HepG2 (cell line): ENCODE measurements at regions not wholly inside any gene's neighbourhood (a gene's known extent, or its start where the extent isn't known, plus 50 kb on each side); places are given as distances from the start of the nearest gene placed in this dataset.

ENCODE experiments used
- ATAC-seq: fragments of 200-7000 bp; cut with Tn5 transposase; 3 replicates; pipeline ENCODE4 v1.9.1; 2020; ENCODE audit warnings: mild to moderate bottlenecking, moderate library complexity
- BruUV-seq: library from RNA; stranded (reverse); fragments of 400-500 nt; replicated peaks from 2 replicates; lab custom pipeline; 2021; lab: Mats Ljungman, UMichigan
- CTCF ChIA-PET: fragments of 300-600 bp; formaldehyde crosslinking; extraction: SDS; loops from one replicate; lab custom pipeline; 2021; ENCODE audit warnings: low total read pairs, inconsistent platforms, low intra/inter-chr PET ratio; lab: Yijun Ruan, JAX
- POLR2A ChIA-PET: fragments of 350-600 bp; sonication (Branson Sonifier 250); formaldehyde crosslinking; loops from one replicate; lab custom pipeline; 2020; ENCODE audit warnings: antibody characterized with exemption, inconsistent platforms; lab: Yijun Ruan, JAX
- DNase-seq: peaks from one replicate; pipeline ENCODE4 v3.0.0-alpha.2; 2015; ENCODE audit warnings: low spot score
- FAIRE-seq: peaks from 3 replicates; lab custom pipeline; 2011; peaks lifted over from hg19 to GRCh38; lab: Jason Lieb, UNC
- H2AFZ ChIP-seq: one replicate; pipeline ENCODE4 v1.6.1; 2011; ENCODE audit warnings: low read length, inconsistent platforms
- H3K27ac ChIP-seq: fragments of 300-600 bp; 3 replicates; pipeline ENCODE4 v1.8.0; 2011; ENCODE audit warnings: mixed run types, mild to moderate bottlenecking, mixed read lengths, low read length, inconsistent platforms; ENCODE audit not compliant: insufficient read depth; ENCODE audit errors: extremely low read length
- H3K27me3 ChIP-seq, 2 experiments: fragments of 200-600 bp in 1 of 2; 2 replicates in 1 of 2; 3 replicates in 1 of 2; pipeline versions ENCODE4 v1.6.0 to v1.8.0; 2011; ENCODE audit warnings: low read length in 2 of 2, mild to moderate bottlenecking in 2 of 2, moderate library complexity in 2 of 2, inconsistent platforms in 1 of 2; ENCODE audit not compliant: insufficient read depth in 2 of 2, control insufficient read depth in 1 of 2
- H3K36me3 ChIP-seq, 2 experiments: fragments of 200-600 bp in 1 of 2; replicated peaks in 1 of 2; 2 replicates in 1 of 2; 3 replicates in 1 of 2; pipeline versions ENCODE4 v1.5.1 to v1.8.0; 2011; ENCODE audit warnings: low read length in 2 of 2, inconsistent platforms in 1 of 2; ENCODE audit not compliant: insufficient read depth in 2 of 2, control insufficient read depth in 1 of 2
- H3K4me1 ChIP-seq: 2 replicates; pipeline ENCODE4 v1.5.1; 2012; ENCODE audit warnings: low read length, inconsistent platforms; ENCODE audit not compliant: insufficient read depth
- H3K4me2 ChIP-seq: 2 replicates; pipeline ENCODE4 v1.6.0; 2011; ENCODE audit warnings: low read depth, low read length, inconsistent platforms
- H3K4me3 ChIP-seq, 3 experiments: fragments of 200-600 bp in 1 of 3; sonication (generic), shearing (Covaris generic) in 1 of 3; replicated peaks in 1 of 3; 2 replicates each; pipeline ENCODE4 v1.5.1; 2011 to 2016; ENCODE audit warnings: low read length in 3 of 3, inconsistent platforms in 2 of 3, low read depth in 2 of 3, mild to moderate bottlenecking in 2 of 3, control low read depth in 1 of 3, mixed read lengths in 1 of 3; ENCODE audit not compliant: insufficient read depth in 1 of 3
- H3K79me2 ChIP-seq: one replicate; pipeline ENCODE4 v1.6.1; 2011; ENCODE audit warnings: low read length, inconsistent platforms; ENCODE audit not compliant: insufficient read depth
- H3K9ac ChIP-seq: 2 replicates; pipeline ENCODE4 v1.6.0; 2011; ENCODE audit warnings: mild to moderate bottlenecking, low read depth, low read length, inconsistent platforms; ENCODE audit not compliant: insufficient read depth
- H3K9me3 ChIP-seq: 2 replicates; pipeline ENCODE4 v1.5.1; 2012; ENCODE audit warnings: mild to moderate bottlenecking, low read length
- H4K20me1 ChIP-seq: 2 replicates; pipeline ENCODE4 v1.6.0; 2011; ENCODE audit warnings: inconsistent platforms, mild to moderate bottlenecking, low read length, moderate library complexity; ENCODE audit not compliant: insufficient read depth
- ARNTL ChIP-seq: sonication (generic); formaldehyde crosslinking; IDR thresholded peaks from 2 replicates; pipeline ENCODE4 v1.4.0; 2020; ENCODE audit warnings: mild to moderate bottlenecking, missing genetic modification reagents
- MAFK ChIP-seq, 2 experiments: IDR thresholded peaks in 1 of 2; conservative IDR thresholded peaks in 1 of 2; 2 replicates each; pipeline ENCODE4 v1.6.1; 2011; ENCODE audit warnings: improper control_type of control experiment in 2 of 2, low read length in 2 of 2
- WGBS: methylation state at CpG from one replicate; pipeline ENCODE4 v1.1.6; 2017; ENCODE audit warnings: low lambda C conversion rate; 5-methylcytosine and 5-hydroxymethylcytosine counted together
- in situ Hi-C: cut with HindIII; loops from 2 replicates; pipeline ENCODE4 v1.10.0; 2017; ENCODE audit warnings: low pct_unique_long_range_greater_than_20kb; ENCODE audit not compliant: extremely low pct_ligation_motif_present
- intact Hi-C: fragments of 100-400 bp; cut with micrococcal nuclease; formaldehyde crosslinking; loops from one replicate; pipeline ENCODE4 v1.10.0; 2022; ENCODE audit not compliant: unreplicated experiment

DNA sequence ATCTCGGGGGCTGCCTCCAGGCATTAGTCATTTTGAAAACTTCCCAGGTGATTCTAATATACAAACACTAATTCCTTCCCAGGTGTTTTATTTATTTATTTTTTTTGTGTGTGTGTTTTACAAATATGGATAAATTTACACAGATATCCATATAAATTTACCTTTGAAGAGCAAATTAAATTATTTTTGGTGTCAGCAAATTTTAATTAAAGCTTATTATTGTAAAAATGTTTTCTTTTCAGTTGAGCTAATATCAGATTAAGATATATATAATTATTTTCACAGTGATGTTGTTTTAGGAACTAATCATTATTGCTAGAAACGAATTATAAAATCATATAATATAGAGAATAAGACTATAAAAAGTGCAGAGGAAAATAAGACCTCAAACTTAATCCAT lies 62.0 kb upstream of the FREM3 start:
- no peaks in the 10 kb centered on the region for H3K79me2 ChIP-seq
- no TSS peak for BruUV-seq
- FAIRE-seq, result no peak
- no peak for ATAC-seq
- no peak overlapping the region for H2AFZ ChIP-seq
- H3K4me3 ChIP-seq, result no peak overlapping the region
- H3K9ac ChIP-seq, result no peak overlapping the region
- no peaks in the 10 kb centered on the region for H3K9me3 ChIP-seq
- no peak for TF ChIP-seq ARNTL (CRISPR knock-in tag)
- TF ChIP-seq MAFK (conservative IDR thresholded peaks at IDR 0.05 in 1 of 2, IDR thresholded peaks at IDR 0.05 in 1 of 2; ENCODE audit: low read length in 2 of 2), result peak in 1 of 2 experiments; percentile 63; a peak in 2 of 4 replicates
- ChIA-PET POLR2A (no interaction called here), CTCF (no interaction called here)
- intact Hi-C loops (no loop called here), in situ Hi-C loops (no loop called here)
- WGBS, result 2% methylated on average over 2 of the region's 2 CpGs
- H4K20me1 ChIP-seq, result no peaks in the 10 kb centered on the region
- no peak for DNase-seq
- no peak overlapping the region for H3K27ac ChIP-seq
- H3K4me1 ChIP-seq, result no peaks in the 10 kb centered on the region
- no peaks in the 10 kb centered on the region for H3K27me3 ChIP-seq
- no peaks in the 10 kb centered on the region for H3K36me3 ChIP-seq
- H3K4me2 ChIP-seq, result no peak overlapping the region
